ENCODE measurements at regions not wholly inside any gene's neighbourhood (a gene's known extent, or its start where the extent isn't known, plus 50 kb on each side); places are given as distances from the start of the nearest gene placed in this dataset.

- TF ChIP-seq EZH2 (IDR thresholded peaks at IDR 0.05): no peak
- TF ChIP-seq FOXP2 (optimal IDR thresholded peaks at IDR 0.05; ENCODE audit: control extremely low read depth, extremely low read length, insufficient read depth): no peak
- TF ChIP-seq POLR2AphosphoS5 (IDR thresholded peaks at IDR 0.05; ENCODE audit: borderline replicate concordance, low read depth, low read length): no peak
Observed at GRCh38 chr15:31476866-31477265, 150.2 kb downstream of the KLF13 start.
